HG02678 (cell line): ENCODE measurements at regions not wholly inside any gene's neighbourhood (a gene's known extent, or its start where the extent isn't known, plus 50 kb on each side); places are given as distances from the start of the nearest gene placed in this dataset.
"Not testable (repeated sequence)": the region's sequence is repeated elsewhere in the genome, so short reads cannot be mapped to it uniquely, and the experiment has no call there.

Experiments
- ATAC-seq: cut with Tn5 transposase; IDR thresholded peaks from one replicate; pipeline ENCODE4 v1.9.1; 2021; ENCODE audit warnings: mild to moderate bottlenecking, moderate library complexity; ENCODE audit not compliant: unreplicated experiment

DNA sequence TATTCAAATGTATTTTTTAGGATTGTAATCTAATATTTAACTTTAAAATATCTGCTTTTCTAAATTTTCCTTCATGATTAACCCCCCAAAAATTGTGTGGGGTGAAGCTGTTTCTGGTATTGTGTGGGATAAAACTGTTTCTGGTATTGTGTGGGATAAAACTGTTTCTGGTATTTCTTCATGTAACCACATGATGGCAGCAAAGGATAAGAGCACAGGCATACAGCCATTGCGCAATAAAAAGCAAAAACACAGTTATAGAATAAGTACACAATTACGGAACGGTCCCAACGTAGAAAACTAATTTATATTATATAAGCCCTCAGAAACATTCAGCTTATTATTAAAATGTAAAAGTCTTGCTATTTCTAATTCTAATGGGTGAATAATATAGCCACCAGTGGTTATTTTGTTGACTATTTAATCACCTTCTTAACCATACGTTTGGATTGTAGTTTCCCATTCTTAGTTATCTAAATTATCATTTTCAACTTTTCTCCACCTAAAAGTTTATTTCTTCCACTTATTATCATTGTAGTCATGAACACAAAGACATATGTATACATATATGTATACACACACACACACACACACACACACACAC is 333.9 kb upstream of the FSTL5 start:
- ATAC-seq, result peak; percentile 79

DNA sequence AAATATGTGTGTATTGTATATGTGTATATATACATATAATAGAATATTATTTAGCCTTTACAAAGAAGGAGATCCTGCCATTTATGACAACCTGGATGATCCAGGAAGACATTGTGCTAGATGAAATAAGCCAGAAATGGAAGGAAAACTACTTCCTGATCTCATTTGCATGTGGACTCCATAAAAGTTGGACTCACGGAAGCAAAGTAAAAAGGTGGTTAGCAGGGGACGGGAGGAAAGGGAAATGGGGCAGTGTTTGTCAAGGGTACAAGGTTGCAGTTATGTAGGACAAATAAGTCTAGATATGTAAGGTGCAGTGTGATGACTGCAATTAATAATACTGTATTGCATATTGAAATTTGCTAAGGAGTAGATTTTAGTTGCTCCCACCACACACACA is 331.1 kb upstream of the FSTL5 start:
- no peak for ATAC-seq

DNA sequence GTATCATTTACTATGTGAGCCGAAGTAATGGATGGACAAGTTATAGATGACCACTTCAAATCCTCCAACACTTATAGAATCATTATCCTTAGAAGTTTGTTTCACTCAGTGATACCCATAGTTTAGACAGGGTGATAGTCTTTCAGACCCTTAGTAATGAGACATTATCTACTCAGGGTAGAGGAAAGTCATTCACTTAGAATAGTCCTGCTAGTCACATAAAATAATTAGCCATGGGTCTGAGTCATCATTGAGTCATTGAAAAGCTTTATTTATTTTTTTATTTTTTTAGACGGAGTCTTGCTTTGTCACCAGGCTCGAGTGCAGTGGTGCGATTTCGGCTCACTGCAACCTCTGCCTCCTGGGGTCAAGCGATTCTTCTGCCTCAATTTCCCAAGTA is 321.7 kb upstream of the FSTL5 start:
- no peak for ATAC-seq

DNA sequence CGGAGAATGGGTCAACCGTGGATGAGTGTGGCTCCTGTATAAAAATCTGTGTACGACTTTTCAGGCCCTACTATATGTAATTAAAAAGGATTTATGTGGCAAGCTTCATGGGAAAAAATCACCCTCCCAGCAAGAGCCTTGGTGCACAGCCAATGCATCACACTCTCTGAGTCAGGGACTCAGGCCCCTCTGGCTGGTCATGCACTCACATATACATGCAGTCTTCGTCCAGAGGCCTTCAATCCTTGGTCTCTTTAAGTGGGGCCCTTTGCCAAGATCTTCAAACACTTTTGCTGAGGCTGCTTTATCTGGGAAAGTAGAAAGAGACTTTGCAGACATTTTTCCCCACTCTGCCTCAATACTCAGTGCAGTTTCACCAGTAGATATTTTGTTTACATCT is 311.4 kb upstream of the FSTL5 start:
- ATAC-seq, result no peak

DNA sequence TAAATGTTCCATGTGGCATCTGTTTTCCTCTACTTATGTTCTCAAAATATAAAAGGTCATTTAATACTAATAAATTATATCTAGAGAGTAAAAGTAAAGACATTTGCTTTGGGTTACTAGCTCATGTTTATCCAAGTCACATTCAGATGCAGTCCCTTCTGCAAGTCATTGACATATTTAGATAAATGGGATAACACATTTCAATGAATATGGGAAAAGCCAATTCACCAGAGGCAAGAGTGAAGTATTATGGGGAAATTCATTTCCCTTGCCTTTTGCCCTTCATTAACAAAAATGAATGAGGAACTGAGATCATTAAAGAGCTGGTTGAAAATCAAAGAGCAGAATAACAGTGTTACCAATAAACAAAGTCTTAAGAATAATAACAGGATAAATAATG is 306.2 kb upstream of the FSTL5 start:
- no peak for ATAC-seq

DNA sequence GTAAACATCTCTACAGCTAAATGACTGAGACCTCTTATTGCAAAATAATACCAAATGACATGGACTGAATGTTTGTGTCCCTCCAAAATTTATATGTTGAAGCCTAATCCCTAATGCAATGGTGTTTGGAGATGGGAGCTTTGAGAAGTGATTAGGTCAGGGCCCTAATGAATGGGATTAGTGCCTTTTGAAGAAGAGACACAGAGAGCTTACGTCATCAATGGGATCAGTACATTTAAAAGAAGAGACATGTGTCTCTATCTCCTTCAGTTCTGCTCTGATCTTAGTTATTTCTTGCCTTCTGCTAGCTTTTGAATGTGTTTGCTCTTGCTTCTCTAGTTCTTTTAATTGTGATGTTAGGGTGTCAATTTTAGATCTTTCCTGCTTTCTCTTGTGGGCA is 301.6 kb upstream of the FSTL5 start:
- not testable (repeated sequence) for ATAC-seq

DNA sequence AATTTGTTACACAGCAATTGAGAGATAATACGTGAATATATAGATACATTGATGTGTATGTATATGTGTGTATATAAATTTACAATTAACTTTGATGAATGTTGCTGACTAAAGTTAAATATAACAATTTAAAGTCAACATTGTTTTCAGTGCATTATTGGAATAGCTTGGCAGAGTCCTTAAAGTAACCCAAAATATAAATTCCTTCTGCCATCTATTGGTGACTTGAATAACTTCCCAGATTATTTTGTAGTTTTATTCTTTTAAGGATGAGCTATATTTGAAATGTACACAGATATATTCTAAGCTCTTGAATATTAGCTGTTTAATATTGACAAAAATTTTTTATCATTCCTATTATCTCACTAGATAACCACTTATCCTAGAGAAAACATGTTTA is 298.2 kb upstream of the FSTL5 start:
- no peak for ATAC-seq

DNA sequence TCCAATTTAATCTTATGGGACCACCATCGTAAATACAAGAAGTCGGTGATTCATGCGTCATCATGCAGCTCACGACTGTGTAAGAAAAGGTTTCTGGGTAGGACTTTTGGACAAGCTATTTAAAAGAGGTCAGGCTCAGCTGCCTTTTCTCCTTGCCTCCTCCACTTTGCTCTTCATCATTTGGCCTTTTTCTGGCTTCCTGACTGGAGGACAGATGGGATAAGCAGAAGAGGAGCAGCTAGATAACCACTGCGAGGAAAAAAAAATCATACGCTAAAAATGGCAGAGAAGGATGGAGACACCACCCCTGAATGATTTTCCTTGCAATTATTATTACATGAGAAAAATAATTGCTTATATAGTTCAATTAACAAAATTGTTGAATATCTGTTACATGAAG is 294.3 kb upstream of the FSTL5 start:
- no peak for ATAC-seq

DNA sequence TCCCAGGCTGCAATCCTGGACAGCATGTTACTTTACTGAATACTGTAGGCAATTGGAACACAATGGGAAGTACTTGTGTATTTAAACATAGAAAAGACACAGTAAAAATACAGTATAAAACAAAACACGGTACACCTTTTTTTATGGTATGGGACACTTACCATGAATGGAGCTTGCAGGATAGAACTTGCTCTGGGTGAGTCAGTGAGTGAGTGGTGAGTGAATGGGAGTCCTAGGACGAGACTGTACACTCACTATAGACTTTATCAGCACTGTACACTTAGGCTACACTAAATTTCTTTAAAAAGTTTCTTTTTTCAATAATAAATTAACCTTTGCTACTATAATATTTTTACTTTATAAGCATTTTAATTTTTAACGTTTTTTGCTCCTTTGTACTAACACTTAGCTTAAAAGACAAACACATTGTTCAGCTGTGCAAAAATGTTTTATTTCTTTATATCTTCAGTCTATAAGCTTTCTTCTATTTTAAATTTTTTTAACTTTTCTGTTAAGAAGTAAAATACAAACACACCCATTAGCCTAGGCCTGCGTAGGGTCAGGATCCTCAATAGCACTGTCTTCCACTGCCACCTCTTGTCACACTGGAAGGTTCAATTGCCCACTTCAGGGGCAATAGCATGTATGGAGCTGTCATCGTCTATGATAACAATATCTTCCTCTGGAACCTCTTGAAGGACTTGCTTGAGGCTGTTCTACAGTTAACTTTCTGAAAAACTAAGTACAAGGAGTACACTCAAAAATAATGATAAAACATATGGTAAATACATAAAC is 293.5 kb upstream of the FSTL5 start:
- no peak for ATAC-seq

DNA sequence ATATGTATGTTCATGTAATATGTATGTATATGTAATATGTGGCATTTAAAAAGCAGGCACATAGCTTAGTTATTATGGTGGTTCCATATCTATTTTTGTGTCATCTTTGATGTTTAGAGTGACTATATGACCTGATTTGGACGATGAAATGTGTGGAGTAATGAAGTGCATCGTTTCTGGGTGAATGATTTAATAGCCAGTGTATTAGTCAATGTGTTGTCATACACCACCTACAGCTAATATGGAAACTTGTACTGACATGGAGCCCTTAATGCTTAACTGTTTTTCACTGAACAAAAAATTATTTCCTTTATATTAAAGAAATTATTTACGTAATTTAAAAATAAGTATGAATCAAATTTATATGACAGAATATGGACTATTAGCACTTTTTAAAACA is 292.3 kb upstream of the FSTL5 start:
- no peak for ATAC-seq

DNA sequence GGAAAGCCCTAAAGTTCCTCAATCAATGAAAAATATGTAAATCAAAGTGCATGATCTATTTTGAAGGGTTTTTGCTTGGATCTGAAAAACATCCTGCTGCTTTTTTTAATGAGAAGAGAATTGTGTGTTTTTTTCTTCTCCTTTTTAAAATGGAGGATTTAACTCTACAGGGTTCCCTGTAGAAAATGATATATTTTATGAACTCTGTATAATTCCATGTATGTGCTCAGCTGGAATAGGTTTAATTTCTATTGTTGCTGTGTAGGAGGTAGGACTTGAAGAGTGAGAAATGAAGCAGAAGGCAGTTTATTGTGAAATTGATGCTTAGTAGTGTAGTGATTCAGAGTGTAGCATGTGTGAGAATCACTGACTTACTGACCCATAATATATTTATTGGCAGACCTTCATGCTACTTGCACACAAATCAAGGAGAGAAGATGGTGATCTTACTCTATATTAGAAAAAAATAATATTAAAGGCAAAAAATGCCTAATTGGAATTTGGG is 286.8 kb upstream of the FSTL5 start:
- no peak for ATAC-seq

DNA sequence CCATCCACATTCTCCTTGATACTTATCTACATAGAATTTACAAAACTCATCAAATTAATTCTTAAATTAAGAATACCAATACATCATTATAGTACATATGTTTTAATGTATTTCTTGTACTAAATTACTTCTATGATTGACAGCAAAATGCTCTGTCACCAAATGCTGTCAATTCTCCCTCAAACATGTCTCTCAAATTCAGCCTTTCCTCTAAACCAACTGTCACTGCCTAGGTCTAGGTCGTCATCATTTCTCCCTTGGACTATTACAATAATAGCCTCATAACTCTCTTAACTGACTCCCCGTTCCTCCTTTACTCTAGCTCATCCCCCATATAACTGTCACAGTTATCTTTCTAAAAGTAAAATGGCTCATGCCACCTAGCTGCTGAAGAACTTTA is 279.7 kb upstream of the FSTL5 start:
- no peak for ATAC-seq

DNA sequence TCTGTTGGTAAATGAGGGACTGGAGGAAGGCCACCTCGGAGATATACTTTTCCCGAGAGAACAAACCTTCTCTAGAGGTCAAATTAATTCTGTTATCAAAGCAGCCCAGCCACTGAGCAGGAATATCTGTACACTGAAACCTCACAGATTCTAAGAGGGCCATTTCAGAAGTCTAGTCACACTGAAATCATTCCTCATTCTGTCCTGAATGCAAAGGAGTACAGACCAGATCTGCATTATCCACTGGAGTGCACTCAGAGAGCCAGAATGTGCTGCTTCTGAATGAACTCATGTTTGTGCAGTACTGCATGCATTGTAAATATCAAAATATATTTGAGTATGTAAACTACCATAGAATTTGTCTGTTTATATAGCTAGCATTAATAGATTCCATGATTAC is 278.3 kb upstream of the FSTL5 start:
- no peak for ATAC-seq

DNA sequence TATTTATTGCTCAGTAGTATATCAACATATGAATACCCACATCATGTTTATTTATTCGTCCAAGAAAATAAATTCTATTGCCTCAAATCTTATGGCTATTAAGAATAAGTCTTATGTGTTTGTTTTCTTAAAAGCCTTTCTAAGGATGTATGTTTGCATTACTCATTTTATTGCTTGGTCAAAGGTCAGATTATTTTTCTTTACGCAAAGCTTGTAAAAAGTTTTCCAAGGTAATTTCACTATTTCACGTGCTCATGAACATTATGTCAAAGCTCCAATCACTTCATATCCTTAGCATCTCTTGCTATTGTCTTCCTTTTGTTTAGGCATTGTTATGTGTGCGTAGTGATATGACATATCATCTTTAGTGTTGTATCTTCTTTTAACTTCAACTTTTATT is 258.5 kb upstream of the FSTL5 start:
- no peak for ATAC-seq

DNA sequence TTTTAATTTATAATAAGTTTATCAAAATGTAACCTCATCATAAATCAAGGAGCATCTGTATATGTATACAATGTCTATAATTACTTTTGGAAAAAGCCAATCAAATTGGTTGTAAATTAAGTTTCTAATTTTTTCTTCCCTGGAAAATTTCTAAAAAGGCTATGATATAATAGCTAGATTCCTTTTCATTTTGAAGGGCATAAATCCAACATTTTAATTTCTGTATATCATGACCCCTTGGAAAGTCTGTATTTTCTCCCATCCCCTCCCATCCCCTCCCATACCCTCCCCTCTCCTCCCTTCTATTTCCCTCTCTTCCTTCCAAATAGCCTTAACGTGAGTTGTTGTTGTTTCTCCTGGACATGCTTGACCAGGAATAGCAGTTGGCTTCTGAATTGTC is 247.1 kb upstream of the FSTL5 start:
- no peak for ATAC-seq

DNA sequence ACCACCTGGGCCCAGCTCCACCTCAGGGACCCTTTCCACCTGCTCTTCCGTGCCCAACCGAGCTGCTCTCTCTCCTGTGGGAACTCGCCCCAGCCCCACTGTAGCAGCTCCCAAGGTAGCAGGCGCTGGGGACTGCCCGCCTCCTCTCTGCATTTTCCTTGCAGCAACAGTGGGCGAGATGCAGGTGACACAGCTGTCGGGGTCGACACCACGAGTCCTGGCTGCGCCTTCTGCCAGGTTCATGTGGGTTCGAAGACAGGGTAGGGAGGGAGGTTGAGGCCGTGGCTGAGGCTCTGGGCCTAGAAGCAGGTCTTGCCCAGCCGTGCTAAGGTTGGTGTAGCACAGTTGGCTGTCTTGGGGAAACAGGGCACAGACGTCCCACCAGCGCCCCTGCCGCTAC is 245.2 kb upstream of the FSTL5 start:
- no peak for ATAC-seq

DNA sequence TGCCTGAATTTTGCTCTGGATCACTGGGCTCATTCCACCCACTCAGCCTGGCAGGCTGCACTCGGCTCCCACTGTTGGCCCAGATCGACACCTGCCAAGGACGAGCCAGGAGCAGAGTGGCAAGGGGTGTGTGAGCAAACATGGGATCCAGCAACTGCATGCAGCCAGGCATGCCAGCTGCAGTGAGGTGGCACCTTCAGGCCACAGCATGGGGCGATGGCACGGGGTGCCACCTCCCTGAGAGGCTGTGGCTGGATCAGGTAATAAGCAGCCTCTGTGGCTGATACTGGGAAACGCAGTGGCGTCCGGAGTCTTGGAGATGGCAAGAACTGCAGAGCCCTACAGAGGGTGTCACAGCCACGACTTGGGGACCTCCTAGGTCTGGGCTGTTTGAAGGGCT is 244.5 kb upstream of the FSTL5 start:
- ATAC-seq, result no peak

DNA sequence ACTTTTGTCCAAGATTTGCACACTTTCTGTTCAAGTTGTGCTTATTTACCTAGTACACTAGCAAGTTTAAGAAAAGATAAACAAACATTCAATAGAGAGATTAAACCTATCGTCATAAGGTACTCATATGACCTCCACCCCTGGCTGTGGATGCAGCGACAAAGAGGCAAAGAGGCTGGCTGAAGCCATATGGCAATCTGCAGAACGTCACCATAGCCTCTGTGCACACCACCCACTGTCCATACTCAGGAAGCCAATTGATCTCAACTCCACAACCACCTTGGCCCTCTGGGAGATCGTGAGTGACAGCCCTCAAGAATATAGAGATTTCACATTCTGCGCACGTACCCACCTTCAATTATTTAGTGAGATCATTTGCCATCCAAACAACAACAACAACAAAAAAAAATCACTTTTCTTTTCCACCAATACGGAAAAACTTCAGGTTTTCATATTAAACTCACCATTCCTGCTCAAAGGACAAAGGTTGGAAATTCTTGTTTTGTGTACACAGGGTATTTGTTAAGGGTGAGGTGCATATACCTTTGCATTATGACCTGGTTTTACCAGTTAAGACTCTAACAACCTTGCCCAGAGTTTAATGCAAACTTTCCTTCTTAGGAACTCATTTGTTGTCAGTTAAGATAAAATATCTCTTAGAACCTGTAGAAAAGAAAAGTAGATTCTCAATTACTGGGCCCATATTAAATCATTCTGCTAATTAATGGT is 243.0 kb upstream of the FSTL5 start:
- ATAC-seq, result no peak

DNA sequence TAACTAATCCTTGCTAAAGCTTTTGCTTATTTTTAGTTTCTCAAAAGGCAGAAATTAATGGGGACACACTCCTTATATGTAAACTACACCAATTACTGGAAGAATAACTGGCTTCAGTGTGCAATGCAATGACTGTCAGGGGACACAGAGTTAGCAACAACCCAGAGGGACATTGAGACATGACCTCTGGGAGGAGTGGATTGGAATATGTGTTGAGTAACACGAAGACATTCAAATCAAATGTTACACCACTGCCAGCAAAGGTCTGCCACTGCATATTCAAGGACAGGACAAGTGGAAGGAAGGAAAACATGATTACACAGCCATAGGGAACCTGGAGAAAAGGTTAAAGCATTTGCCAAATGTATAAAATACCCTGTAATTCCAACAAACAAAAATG is 240.1 kb upstream of the FSTL5 start:
- ATAC-seq, result no peak

DNA sequence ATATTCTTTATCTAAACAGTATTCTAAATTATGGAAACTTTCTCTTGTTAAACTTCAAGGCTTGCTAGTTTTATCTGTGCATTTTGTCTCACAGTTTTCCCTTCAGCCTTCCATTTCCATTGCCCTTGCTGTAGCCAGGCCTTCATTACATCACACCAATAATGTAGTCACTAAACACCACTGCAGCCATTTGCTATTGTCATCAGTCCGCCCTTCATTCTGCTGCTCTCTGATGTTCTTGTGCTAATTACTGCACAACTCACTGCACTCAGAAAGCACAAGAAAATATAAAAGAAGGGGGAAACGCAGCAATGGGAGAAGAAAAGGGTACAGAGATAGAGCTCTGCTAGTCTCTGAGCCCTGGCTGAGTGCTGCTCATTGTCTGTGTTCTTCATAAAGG is 239.6 kb upstream of the FSTL5 start:
- ATAC-seq, result no peak

DNA sequence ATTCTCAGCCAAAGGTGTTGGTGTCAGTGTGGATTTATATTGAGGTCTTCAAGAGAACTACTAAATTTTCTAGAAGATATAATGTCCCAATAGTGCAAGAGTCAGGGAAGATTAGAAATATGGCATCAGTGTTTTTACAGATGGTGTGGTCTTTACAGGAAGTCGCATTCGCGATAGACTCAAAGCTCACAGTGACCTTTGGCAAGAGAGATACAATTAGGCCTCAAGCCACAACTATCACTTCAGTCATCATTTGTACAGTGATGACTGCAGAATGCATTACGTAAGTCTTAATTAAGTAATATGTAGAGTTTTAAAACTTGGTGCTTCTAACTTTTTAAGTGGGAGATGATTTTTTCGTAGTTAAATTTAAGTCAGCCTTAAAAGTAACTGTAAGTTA is 237.2 kb upstream of the FSTL5 start:
- no peak for ATAC-seq

DNA sequence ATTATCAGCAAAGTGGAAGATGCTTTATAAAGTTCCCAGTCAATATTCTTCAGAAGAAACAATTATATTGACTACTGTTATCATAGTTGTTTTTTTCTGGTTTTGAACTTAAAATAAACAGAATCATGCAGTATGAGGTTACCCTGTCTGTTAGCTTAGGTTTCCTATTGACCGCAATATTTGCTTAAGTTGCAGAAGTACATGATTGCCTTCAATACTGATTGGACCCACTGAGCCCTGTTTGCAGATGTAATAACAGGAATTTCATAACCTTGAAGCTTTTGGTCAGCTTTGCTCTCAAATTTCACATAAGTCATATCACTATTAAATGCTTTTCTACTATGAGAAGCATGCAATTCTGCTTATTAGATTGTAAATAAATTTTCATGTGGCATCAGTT is 229.1 kb upstream of the FSTL5 start:
- no peak for ATAC-seq
